ENCODE measurements at regions not wholly inside any gene's neighbourhood (a gene's known extent, or its start where the extent isn't known, plus 50 kb on each side); places are given as distances from the start of the nearest gene placed in this dataset.
"Not testable (repeated sequence)": the region's sequence is repeated elsewhere in the genome, so short reads cannot be mapped to it uniquely, and the experiment has no call there.

- DNase-seq (ENCODE audit: low read depth, low spot score), result no peak
Measured at GRCh38 chr12:34303091-34303870, 281.0 kb downstream of the ALG10 start.

GRCh38 chr12:34304001-34304400 is 281.7 kb downstream of the ALG10 start:
- no peak for DNase-seq (ENCODE audit: low read depth, low spot score)

- DNase-seq (ENCODE audit: low read depth, low spot score), result no peak
Measured at GRCh38 chr12:34304546-34304945, 282.2 kb downstream of the ALG10 start.

- DNase-seq (ENCODE audit: low read depth, low spot score), result no peak
Measured at GRCh38 chr12:34305176-34305575, 282.9 kb downstream of the ALG10 start.

- DNase-seq (ENCODE audit: low read depth, low spot score), result no peak
Measured at GRCh38 chr12:34306133-34306830, 284.0 kb downstream of the ALG10 start.

- not testable (repeated sequence) for DNase-seq (ENCODE audit: low read depth, low spot score)
Measured at GRCh38 chr12:34309806-34310804, 287.8 kb downstream of the ALG10 start.

GRCh38 chr12:34311337-34311736 is 289.0 kb downstream of the ALG10 start:
- DNase-seq (ENCODE audit: low read depth, low spot score), result no peak

- no peak for DNase-seq (ENCODE audit: low read depth, low spot score)
Measured at GRCh38 chr12:34327671-34328070, 305.4 kb downstream of the ALG10 start.

- no peak for DNase-seq (ENCODE audit: low read depth, low spot score)
Measured at GRCh38 chr12:34333337-34333736, 311.0 kb downstream of the ALG10 start.

GRCh38 chr12:34334538-34334937 is 312.2 kb downstream of the ALG10 start:
- no peak for DNase-seq (ENCODE audit: low read depth, low spot score)

GRCh38 chr12:34334953-34335743 is 312.9 kb downstream of the ALG10 start:
- DNase-seq (ENCODE audit: low read depth, low spot score), result no peak

- no peak for DNase-seq (ENCODE audit: low read depth, low spot score)
Measured at GRCh38 chr12:34335819-34336262, 313.5 kb downstream of the ALG10 start.

GRCh38 chr12:34336619-34337465 is 314.5 kb downstream of the ALG10 start:
- DNase-seq (ENCODE audit: low read depth, low spot score), result no peak

- DNase-seq (ENCODE audit: low read depth, low spot score), result no peak
Measured at GRCh38 chr12:34338751-34339150, 316.5 kb downstream of the ALG10 start.

- DNase-seq (ENCODE audit: low read depth, low spot score), result no peak
Measured at GRCh38 chr12:34339922-34340321, 317.6 kb downstream of the ALG10 start.

GRCh38 chr12:34340534-34341361 is 318.5 kb downstream of the ALG10 start:
- no peak for DNase-seq (ENCODE audit: low read depth, low spot score)

- no peak for DNase-seq (ENCODE audit: low read depth, low spot score)
Measured at GRCh38 chr12:34341362-34341733, 319.1 kb downstream of the ALG10 start.

GRCh38 chr12:34342048-34342447 is 319.8 kb downstream of the ALG10 start:
- DNase-seq (ENCODE audit: low read depth, low spot score), result no peak

GRCh38 chr12:34343345-34343744 is 321.0 kb downstream of the ALG10 start:
- DNase-seq (ENCODE audit: low read depth, low spot score), result no peak

All from ELF-1 (cell line).